Omental fat pad (tissue), 3 donors: ENCODE measurements at regions not wholly inside any gene's neighbourhood (a gene's known extent, or its start where the extent isn't known, plus 50 kb on each side); places are given as distances from the start of the nearest gene placed in this dataset.

Experiments used
- ATAC-seq: fragments of 150-250 bp; one replicate; pipeline ENCODE4 v1.9.1; 2016; ENCODE audit warnings: mild to moderate bottlenecking, moderate library complexity; ENCODE audit not compliant: low FRiP score
- DNase-seq: peaks from one replicate; pipeline ENCODE4 v3.0.0-alpha.2; 2019; ENCODE audit warnings: low spot score
- TF ChIP-seq, protein P1 (sequence below), 3 donors: fragments of 450-650 bp; IDR thresholded peaks; one replicate each; pipeline ENCODE4 v1.5.1; 2016 to 2017; ENCODE audit warnings: antibody characterized with exemption in 3 of 3, mild to moderate bottlenecking in 3 of 3, moderate library complexity in 2 of 3

- DNase-seq, result no peak
- no peak for ATAC-seq
- TF ChIP-seq, protein P1, sequence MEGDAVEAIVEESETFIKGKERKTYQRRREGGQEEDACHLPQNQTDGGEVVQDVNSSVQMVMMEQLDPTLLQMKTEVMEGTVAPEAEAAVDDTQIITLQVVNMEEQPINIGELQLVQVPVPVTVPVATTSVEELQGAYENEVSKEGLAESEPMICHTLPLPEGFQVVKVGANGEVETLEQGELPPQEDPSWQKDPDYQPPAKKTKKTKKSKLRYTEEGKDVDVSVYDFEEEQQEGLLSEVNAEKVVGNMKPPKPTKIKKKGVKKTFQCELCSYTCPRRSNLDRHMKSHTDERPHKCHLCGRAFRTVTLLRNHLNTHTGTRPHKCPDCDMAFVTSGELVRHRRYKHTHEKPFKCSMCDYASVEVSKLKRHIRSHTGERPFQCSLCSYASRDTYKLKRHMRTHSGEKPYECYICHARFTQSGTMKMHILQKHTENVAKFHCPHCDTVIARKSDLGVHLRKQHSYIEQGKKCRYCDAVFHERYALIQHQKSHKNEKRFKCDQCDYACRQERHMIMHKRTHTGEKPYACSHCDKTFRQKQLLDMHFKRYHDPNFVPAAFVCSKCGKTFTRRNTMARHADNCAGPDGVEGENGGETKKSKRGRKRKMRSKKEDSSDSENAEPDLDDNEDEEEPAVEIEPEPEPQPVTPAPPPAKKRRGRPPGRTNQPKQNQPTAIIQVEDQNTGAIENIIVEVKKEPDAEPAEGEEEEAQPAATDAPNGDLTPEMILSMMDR (IDR thresholded peaks at IDR 0.05), result no peak
Observed at GRCh38 chr6:118739696-118740353, 88.4 kb upstream of the CEP85L start.

GRCh38 chr6:118736440-118736839 is 85.0 kb upstream of the CEP85L start:
- no peak for DNase-seq
- TF ChIP-seq, protein P1 (IDR thresholded peaks at IDR 0.05), result no peak
- ATAC-seq, result no peak

DNA sequence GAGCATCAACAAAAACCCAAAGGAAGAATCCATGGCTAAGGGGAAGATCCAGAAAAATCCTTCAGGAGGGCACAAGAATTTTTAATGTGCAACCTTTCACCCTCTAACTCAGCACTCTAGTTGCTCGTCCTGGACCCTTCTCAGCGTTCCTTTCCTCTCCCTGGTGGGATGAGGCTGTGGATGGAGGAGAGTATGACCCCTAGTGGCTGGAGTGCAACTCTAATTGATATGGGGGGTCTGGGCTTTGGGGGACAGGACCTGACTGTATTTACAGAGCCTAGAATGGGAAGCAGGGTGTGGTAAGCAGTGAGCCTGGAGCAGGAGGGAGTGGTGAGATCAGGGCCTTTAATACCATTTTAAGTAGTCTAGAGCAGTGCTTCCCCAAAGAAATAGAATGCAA is 83.9 kb upstream of the CEP85L start:
- ATAC-seq (peak; percentile 43), DNase-seq (no peak)
- TF ChIP-seq, protein P1 (IDR thresholded peaks at IDR 0.05), result no peak

- TF ChIP-seq, protein P1 (IDR thresholded peaks at IDR 0.05), result no peak
- ATAC-seq (no peak), DNase-seq (no peak)
Observed at GRCh38 chr6:118725944-118726343, 74.6 kb upstream of the CEP85L start.

DNA sequence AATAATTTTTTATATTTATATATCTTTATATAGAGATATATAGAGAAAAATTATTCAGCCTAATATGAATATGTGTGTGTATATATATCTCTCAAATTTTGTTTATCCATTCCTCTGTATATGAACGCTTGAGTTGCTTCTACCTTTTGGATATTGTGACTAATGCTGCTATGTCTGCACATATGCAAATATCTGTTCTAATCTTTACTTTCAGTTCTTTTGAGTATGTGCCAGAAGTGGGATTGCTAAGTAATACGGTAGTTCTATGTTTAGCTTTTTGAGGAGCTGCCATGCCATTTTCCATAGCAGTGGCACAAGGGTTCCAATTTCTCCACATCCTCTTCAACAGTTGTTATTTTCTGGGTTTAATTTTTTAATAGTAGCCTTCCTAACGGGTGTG is 72.8 kb upstream of the CEP85L start:
- TF ChIP-seq, protein P1 (IDR thresholded peaks at IDR 0.05), result no peak
- no peak for ATAC-seq

GRCh38 chr6:118722829-118723813 is 71.7 kb upstream of the CEP85L start:
- no peak for DNase-seq
- TF ChIP-seq, protein P1 (IDR thresholded peaks at IDR 0.05), result no peak
- ATAC-seq, result no peak

More for the DNA sequence above, 72.8 kb upstream of the CEP85L start:
- DNase-seq, result no peak
